K562 (cell line): ENCODE measurements at regions not wholly inside any gene's neighbourhood (a gene's known extent, or its start where the extent isn't known, plus 50 kb on each side); places are given as distances from the start of the nearest gene placed in this dataset.

Experiments
- ATAC-seq: fragments of 200-7000 bp; cut with Tn5 transposase; 3 replicates; pipeline ENCODE4 v1.9.1; 2020; ENCODE audit warnings: moderate library complexity
- BruUV-seq: library from RNA; stranded (reverse); fragments of 400-500 nt; replicated peaks from 2 replicates; lab custom pipeline; 2021; lab: Mats Ljungman, UMichigan
- CTCF ChIA-PET: fragments of 300-600 bp; formaldehyde crosslinking; extraction: SDS; loops from one replicate; lab custom pipeline; 2021; ENCODE audit warnings: low intra/inter-chr PET ratio; lab: Yijun Ruan, JAX
- POLR2A ChIA-PET: fragments of 300-600, 350-650 bp; sonication (Branson Sonifier 250); formaldehyde crosslinking; extraction: SDS; loops from one replicate; lab custom pipeline; 2021; ENCODE audit warnings: antibody characterized with exemption, inconsistent platforms; lab: Yijun Ruan, JAX
- DNase-seq, 4 experiments: peaks; one replicate each; pipeline versions ENCODE4 v3.0.0 to v3.0.0-alpha.2; 2011 to 2018; ENCODE audit warnings: low spot score in 3 of 4, mixed read lengths in 3 of 4; ENCODE audit errors: extremely low read depth in 1 of 4
- FAIRE-seq: peaks from 2 replicates; lab custom pipeline; 2011; peaks lifted over from hg19 to GRCh38; lab: Jason Lieb, UNC
- H2AFZ ChIP-seq: 2 replicates; pipeline ENCODE4 v1.6.0; 2011; ENCODE audit warnings: low read depth, low read length, control low read depth, inconsistent platforms
- H3K27ac ChIP-seq: fragments of 200-600 bp; 3 replicates; pipeline ENCODE4 v1.8.0; 2011; ENCODE audit warnings: low read depth, mild to moderate bottlenecking, control low read depth, inconsistent platforms, low read length, moderate library complexity, mixed read lengths; ENCODE audit errors: extremely low read depth
- H3K27me3 ChIP-seq, 2 experiments: fragments of 300-600 bp in 1 of 2; 2 replicates in 1 of 2; 3 replicates in 1 of 2; pipeline versions ENCODE4 v1.6.0 to v1.8.0; 2011; ENCODE audit warnings: inconsistent platforms in 2 of 2, low read length in 2 of 2, mild to moderate bottlenecking in 1 of 2, mixed read lengths in 1 of 2, moderate library complexity in 1 of 2; ENCODE audit not compliant: control insufficient read depth in 2 of 2, insufficient read depth in 2 of 2
- H3K36me3 ChIP-seq: fragments of 300-600 bp; 3 replicates; pipeline ENCODE4 v1.8.0; 2011; ENCODE audit warnings: mild to moderate bottlenecking, low read length, inconsistent platforms; ENCODE audit not compliant: control insufficient read depth, insufficient read depth
- H3K4me1 ChIP-seq, 2 experiments: fragments of 200-600 bp in 1 of 2; replicated peaks in 1 of 2; 2 replicates in 1 of 2; 3 replicates in 1 of 2; pipeline versions ENCODE4 v1.5.1 to v1.8.0; 2011; ENCODE audit warnings: inconsistent platforms in 2 of 2, low read length in 2 of 2, mild to moderate bottlenecking in 1 of 2, mixed read lengths in 1 of 2, moderate library complexity in 1 of 2; ENCODE audit not compliant: control insufficient read depth in 2 of 2, insufficient read depth in 2 of 2
- H3K4me2 ChIP-seq: 2 replicates; pipeline ENCODE4 v1.6.1; 2011; ENCODE audit warnings: low read length, control low read depth, inconsistent platforms, mixed read lengths; ENCODE audit not compliant: insufficient read depth
- H3K4me3 ChIP-seq: fragments of 200-600 bp; sonication (generic), shearing (Covaris generic); 2 replicates; pipeline ENCODE4 v1.5.1; 2016; ENCODE audit warnings: control low read depth, inconsistent platforms
- H3K79me2 ChIP-seq: fragments of 200-600 bp; 3 replicates; pipeline ENCODE4 v1.8.0; 2011; ENCODE audit warnings: low read length, inconsistent platforms; ENCODE audit not compliant: control insufficient read depth, insufficient read depth
- H3K9ac ChIP-seq, 2 experiments: 2 replicates each; pipeline versions ENCODE4 v1.6.0 to v1.6.1; 2011; ENCODE audit warnings: low read depth in 2 of 2, low read length in 2 of 2, control low read depth in 1 of 2, inconsistent platforms in 1 of 2, mild to moderate bottlenecking in 1 of 2, mixed read lengths in 1 of 2; ENCODE audit not compliant: insufficient read depth in 1 of 2
- H3K9me1 ChIP-seq: one replicate; pipeline ENCODE4 v1.6.0; 2011; ENCODE audit warnings: inconsistent platforms, mild to moderate bottlenecking, low read length, moderate library complexity; ENCODE audit not compliant: control insufficient read depth, insufficient read depth
- H3K9me3 ChIP-seq: replicated peaks from 2 replicates; pipeline ENCODE4 v1.5.1; 2011; ENCODE audit warnings: low read depth, low read length, inconsistent platforms; ENCODE audit not compliant: control insufficient read depth, insufficient read depth
- H4K20me1 ChIP-seq: replicated peaks from 2 replicates; pipeline ENCODE4 v1.6.1; 2011; ENCODE audit warnings: low read length, inconsistent platforms, mixed read lengths; ENCODE audit not compliant: control insufficient read depth, insufficient read depth
- BACH1 ChIP-seq: fragments of 200-800 bp; sonication (Bioruptor generic); IDR thresholded peaks from 2 replicates; pipeline ENCODE4 v1.6.1; 2016; ENCODE audit warnings: missing genetic modification characterization, missing compliant biosample characterization
- C11orf30 ChIP-seq: fragments of 450-650 bp; IDR thresholded peaks from 2 replicates; pipeline ENCODE4 v1.6.1; 2016; ENCODE audit warnings: low read depth, mild to moderate bottlenecking
- CHD4 ChIP-seq: fragments of 200-600 bp; sonication (generic); IDR thresholded peaks from 3 replicates; pipeline ENCODE4 v1.6.1; 2012; ENCODE audit warnings: low read depth, mild to moderate bottlenecking, mixed read lengths, low read length, inconsistent platforms; ENCODE audit not compliant: insufficient read depth, insufficient replicate concordance, poor library complexity, severe bottlenecking
- DACH1 ChIP-seq: fragments of 450-650 bp; IDR thresholded peaks from 2 replicates; pipeline ENCODE4 v1.6.1; 2018; ENCODE audit not compliant: partially characterized antibody
- MAFK ChIP-seq: IDR thresholded peaks from 2 replicates; pipeline ENCODE4 v1.6.1; 2011; ENCODE audit warnings: low read length, improper control_type of control experiment
- MCM5 ChIP-seq: fragments of 450-650 bp; IDR thresholded peaks from 2 replicates; pipeline ENCODE4 v1.6.1; 2016; ENCODE audit warnings: low read depth
- MTA1 ChIP-seq: fragments of 450-650 bp; IDR thresholded peaks from 2 replicates; pipeline ENCODE4 v1.6.1; 2017; ENCODE audit warnings: borderline replicate concordance
- PCBP2 ChIP-seq: fragments of 200-400 bp; formaldehyde crosslinking; IDR thresholded peaks from 2 replicates; pipeline ENCODE4 v1.6.1; 2018; ENCODE audit warnings: low read length, low read depth, mild to moderate bottlenecking, moderate library complexity; ENCODE audit not compliant: poor library complexity, severe bottlenecking
- ZMIZ1 ChIP-seq, 2 experiments: fragments of 150-350 bp in 1 of 2; IDR thresholded peaks; 2 replicates each; pipeline ENCODE4 v1.6.1; 2012 to 2016; ENCODE audit warnings: low read depth in 2 of 2, low read length in 2 of 2, mild to moderate bottlenecking in 1 of 2, moderate library complexity in 1 of 2
- ZNF263 ChIP-seq: sonication (generic); formaldehyde crosslinking; IDR thresholded peaks from 2 replicates; pipeline ENCODE4 v1.8.0; 2022; ENCODE audit warnings: mild to moderate bottlenecking, missing genetic modification reagents, borderline replicate concordance
- ZNF444 ChIP-seq: fragments of 250-450 bp; sonication (Bioruptor Pico); IDR thresholded peaks from 2 replicates; pipeline ENCODE4 v1.4.0; 2020; ENCODE audit warnings: mild to moderate bottlenecking, moderate library complexity
- ZNF551 ChIP-seq: fragments of 250-450 bp; sonication (Bioruptor Pico); IDR thresholded peaks from 2 replicates; pipeline ENCODE4 v1.5.0; 2021; ENCODE audit warnings: mild to moderate bottlenecking, moderate library complexity
- ZNF766 ChIP-seq: fragments of 200-800 bp; sonication (Bioruptor generic); conservative IDR thresholded peaks from 2 replicates; pipeline ENCODE4 v1.6.1; 2016; ENCODE audit warnings: missing genetic modification characterization, missing compliant biosample characterization
- WGBS: fragments of 100-300 bp; shearing (Covaris generic); methylation state at CpG from one replicate; pipeline ENCODE4 v1.1.6; 2016; ENCODE audit warnings: low coverage, mixed read lengths; ENCODE audit not compliant: insufficient coverage; ENCODE audit errors: missing lambda C conversion rate; 5-methylcytosine and 5-hydroxymethylcytosine counted together
- in situ Hi-C: fragments of 300-500 bp; cut with MboI; formaldehyde crosslinking; loops from 4 replicates; pipeline ENCODE4 v1.15.0; 2018; ENCODE audit warnings: inconsistent platforms, mixed read lengths
- intact Hi-C: fragments of 100-400 bp; cut with micrococcal nuclease; formaldehyde crosslinking; loops from 2 replicates; pipeline ENCODE4 v1.14.2; 2022
- TF ChIP-seq, protein P1 (sequence below): fragments of 250-450 bp; sonication (Bioruptor Pico); IDR thresholded peaks from 2 replicates; pipeline ENCODE4 v1.8.0; 2021; ENCODE audit warnings: borderline replicate concordance, mild to moderate bottlenecking, moderate library complexity; ENCODE audit not compliant: poor library complexity, severe bottlenecking

DNA sequence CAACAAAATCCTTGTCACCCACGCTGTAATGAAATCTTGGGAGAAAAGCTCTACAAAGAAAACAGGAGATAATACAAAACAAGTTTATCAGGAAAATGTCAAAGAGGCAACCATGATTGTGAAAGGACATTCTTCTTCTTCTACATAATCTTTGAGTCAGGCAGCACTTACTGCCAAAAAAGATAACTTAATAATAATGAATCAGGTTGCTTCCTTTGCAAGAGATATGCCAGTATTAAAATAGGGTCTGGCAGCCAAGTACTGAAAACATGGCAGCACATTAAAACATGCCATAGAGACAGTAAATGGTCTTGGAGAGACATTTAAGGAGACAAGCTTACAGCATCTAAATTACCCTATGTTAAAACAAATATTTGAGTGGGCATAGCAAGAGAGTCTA is 1573.4 kb downstream of the EFNA5 start:
- BruUV-seq, result no TSS peak
- Histone ChIP-seq H3K4me3 (no peak overlapping the region), H4K20me1 (no peaks in the 10 kb centered on the region), H3K9me1 (no peaks in the 10 kb centered on the region), H3K9ac (no peak overlapping the region), H3K36me3 (no peaks in the 10 kb centered on the region), H2AFZ (no peak overlapping the region), H3K79me2 (no peaks in the 10 kb centered on the region), H3K27ac (no peak overlapping the region), H3K9me3 (no peaks in the 10 kb centered on the region), H3K4me2 (no peak overlapping the region), H3K4me1 (no peaks in the 10 kb centered on the region), H3K27me3 (no peaks in the 10 kb centered on the region)
- POLR2A ChIA-PET, result no interaction called here
- ATAC-seq, result no peak
- FAIRE-seq, result no peak
- no peak for TF ChIP-seq MAFK
- no peak for TF ChIP-seq ZNF551 (CRISPR knock-in tag)
- TF ChIP-seq, protein P1, sequence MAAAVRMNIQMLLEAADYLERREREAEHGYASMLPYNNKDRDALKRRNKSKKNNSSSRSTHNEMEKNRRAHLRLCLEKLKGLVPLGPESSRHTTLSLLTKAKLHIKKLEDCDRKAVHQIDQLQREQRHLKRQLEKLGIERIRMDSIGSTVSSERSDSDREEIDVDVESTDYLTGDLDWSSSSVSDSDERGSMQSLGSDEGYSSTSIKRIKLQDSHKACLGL (CRISPR knock-in tag), result no peak
- WGBS, result 0% methylated on average over 1 of the region's 1 CpG
- CTCF ChIA-PET, result no interaction called here
- intact Hi-C loops, result no loop called here
- DNase-seq, result no peak
- in situ Hi-C loops, result no loop called here

DNA sequence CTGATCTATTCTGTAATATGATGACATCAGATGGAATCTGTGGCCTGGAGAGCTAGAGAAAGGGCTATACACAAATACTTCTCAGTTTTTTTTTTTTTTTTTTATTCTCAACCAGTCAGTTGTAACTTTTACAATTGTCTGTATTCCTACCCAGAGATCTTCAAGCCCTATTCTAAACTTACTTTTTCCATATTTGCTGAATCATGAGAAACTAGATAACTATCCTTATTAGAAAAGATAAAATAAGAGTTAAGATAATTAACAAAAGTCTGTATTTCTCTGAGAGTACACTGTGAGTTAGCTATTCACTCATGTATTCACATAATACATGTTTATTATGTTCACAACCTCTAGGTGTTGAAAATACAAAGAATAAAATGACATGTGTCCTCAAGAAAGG is 1575.9 kb downstream of the EFNA5 start:
- H3K4me1 ChIP-seq, result no peaks in the 10 kb centered on the region
- no peak overlapping the region for H3K27ac ChIP-seq
- FAIRE-seq (no peak), ATAC-seq (no peak), DNase-seq (no peak)
- in situ Hi-C loops, result no loop called here
- intact Hi-C loops, result no loop called here
- H3K36me3 ChIP-seq, result no peaks in the 10 kb centered on the region
- CTCF ChIA-PET, result no interaction called here
- H3K9me1 ChIP-seq, result no peaks in the 10 kb centered on the region
- no peak overlapping the region for H3K4me3 ChIP-seq
- no TSS peak for BruUV-seq
- H3K27me3 ChIP-seq, result no peaks in the 10 kb centered on the region
- POLR2A ChIA-PET, result no interaction called here
- H3K79me2 ChIP-seq, result no peaks in the 10 kb centered on the region
- no peak overlapping the region for H3K4me2 ChIP-seq
- no peaks in the 10 kb centered on the region for H4K20me1 ChIP-seq
- no peaks in the 10 kb centered on the region for H3K9me3 ChIP-seq
- no peak overlapping the region for H2AFZ ChIP-seq
- no peak overlapping the region for H3K9ac ChIP-seq
- TF ChIP-seq MTA1 (no peak), ZNF263 (no peak), BACH1 (tag) (no peak), C11orf30 (peak; percentile 42; the same call in 1 of the 2 replicates), ZNF444 (CRISPR knock-in tag) (no peak), ZNF766 (CRISPR knock-in tag) (no peak), CHD4 (no peak), DACH1 (no peak), MCM5 (no peak), PCBP2 (no peak), ZMIZ1 (IDR thresholded peaks at IDR 0.05; ENCODE audit: low read depth in 2 of 2, low read length in 2 of 2) (no peak), ZNF551 (CRISPR knock-in tag) (no peak)
